H1 (cell line): ENCODE measurements at regions not wholly inside any gene's neighbourhood (a gene's known extent, or its start where the extent isn't known, plus 50 kb on each side); places are given as distances from the start of the nearest gene placed in this dataset.

Experiments
- CTCF ChIA-PET: fragments of 300-600 bp; sonication (Branson Sonifier 250); formaldehyde crosslinking; loops from one replicate; lab custom pipeline; 2021; ENCODE audit not compliant: partially characterized antibody; lab: Charles Lee
- POLR2A ChIA-PET: fragments of 300-600 bp; sonication (Branson Sonifier 250); formaldehyde crosslinking; loops from one replicate; lab custom pipeline; 2021; ENCODE audit warnings: inconsistent platforms; ENCODE audit not compliant: partially characterized antibody; lab: Charles Lee
- DNase-seq, 2 experiments: peaks; one replicate each; pipeline versions ENCODE4 v3.0.0 to v3.0.0-alpha.2; 2010 to 2022; ENCODE audit warnings: low spot score in 2 of 2, low read depth in 1 of 2, mixed read lengths in 1 of 2
- FAIRE-seq: peaks from 2 replicates; lab custom pipeline; 2011; peaks lifted over from hg19 to GRCh38; lab: Jason Lieb, UNC
- H2AFZ ChIP-seq: 2 replicates; pipeline ENCODE4 v1.8.1; 2012; ENCODE audit warnings: low read length, inconsistent platforms
- H2AK5ac ChIP-seq: 2 replicates; pipeline ENCODE4 v1.6.1; 2013; ENCODE audit warnings: low read depth, low read length
- H2BK120ac ChIP-seq: replicated peaks from 2 replicates; pipeline ENCODE3; 2013; ENCODE audit warnings: low read depth, low read length, inconsistent platforms
- H2BK12ac ChIP-seq: 2 replicates; pipeline ENCODE4 v1.6.1; 2013; ENCODE audit warnings: low read depth, low read length
- H2BK15ac ChIP-seq: 2 replicates; pipeline ENCODE4 v1.6.1; 2013; ENCODE audit warnings: low read length
- H2BK20ac ChIP-seq: 2 replicates; pipeline ENCODE4 v1.6.1; 2013; ENCODE audit warnings: low read length
- H2BK5ac ChIP-seq: 2 replicates; pipeline ENCODE4 v1.6.1; 2013; ENCODE audit warnings: low read depth, low read length
- H3K14ac ChIP-seq: 2 replicates; pipeline ENCODE4 v1.6.1; 2013; ENCODE audit warnings: inconsistent platforms; ENCODE audit not compliant: insufficient read length
- H3K18ac ChIP-seq: 2 replicates; pipeline ENCODE4 v1.6.1; 2013; ENCODE audit warnings: low read length; ENCODE audit errors: extremely low read depth
- H3K23ac ChIP-seq: 2 replicates; pipeline ENCODE4 v1.6.1; 2013; ENCODE audit warnings: inconsistent platforms; ENCODE audit not compliant: insufficient read length
- H3K23me2 ChIP-seq: 2 replicates; pipeline ENCODE4 v1.6.1; 2013; ENCODE audit warnings: low read depth, low read length
- H3K27ac ChIP-seq: 2 replicates; pipeline ENCODE4 v1.6.1; 2011; ENCODE audit warnings: low read depth, low read length, inconsistent platforms
- H3K27me3 ChIP-seq, 4 experiments: replicated peaks in 1 of 4; 1 replicate in 1 of 4; 2 replicates in 3 of 4; pipeline versions ENCODE4 v1.6.1 to v1.8.1; 2011 to 2013; ENCODE audit warnings: low read length in 3 of 4, mild to moderate bottlenecking in 3 of 4, inconsistent platforms in 2 of 4, mixed read lengths in 2 of 4, moderate library complexity in 1 of 4; ENCODE audit not compliant: control insufficient read depth in 3 of 4, insufficient read depth in 3 of 4; ENCODE audit errors: extremely low read depth in 1 of 4
- H3K36me3 ChIP-seq, 4 experiments: 2 replicates each; pipeline versions ENCODE4 v1.6.1 to v1.8.1; 2011 to 2013; ENCODE audit warnings: mild to moderate bottlenecking in 4 of 4, low read length in 3 of 4, moderate library complexity in 2 of 4, control low read depth in 1 of 4, inconsistent platforms in 1 of 4; ENCODE audit not compliant: insufficient read depth in 4 of 4, control insufficient read depth in 2 of 4
- H3K4ac ChIP-seq: replicated peaks from 2 replicates; pipeline ENCODE3; 2013; ENCODE audit warnings: low read length, low read depth, mixed read lengths, inconsistent platforms; ENCODE audit not compliant: insufficient read length
- H3K4me1 ChIP-seq, 4 experiments: replicated peaks in 1 of 4; 1 replicate in 1 of 4; 2 replicates in 3 of 4; pipeline versions ENCODE4 v1.6.1 to v1.8.1; 2011 to 2013; ENCODE audit warnings: low read length in 3 of 4, inconsistent platforms in 2 of 4, mixed read lengths in 1 of 4; ENCODE audit not compliant: insufficient read depth in 4 of 4, control insufficient read depth in 3 of 4
- H3K4me2 ChIP-seq, 2 experiments: 2 replicates each; pipeline versions ENCODE4 v1.6.1 to v1.8.1; 2011 to 2013; ENCODE audit warnings: low read depth in 2 of 2, low read length in 2 of 2, control low read depth in 1 of 2, inconsistent platforms in 1 of 2, mild to moderate bottlenecking in 1 of 2; ENCODE audit not compliant: insufficient read depth in 1 of 2
- H3K4me3 ChIP-seq, 4 experiments: fragments of 200-600, 300-600 bp in 1 of 4; sonication (generic), shearing (Covaris generic), sonication (Bioruptor Twin) in 1 of 4; 2 replicates each; pipeline versions ENCODE4 v1.5.1 to v1.8.1; 2011 to 2016; ENCODE audit warnings: low read length in 4 of 4, low read depth in 3 of 4, control low read depth in 2 of 4, inconsistent platforms in 2 of 4, mild to moderate bottlenecking in 2 of 4, mixed read lengths in 1 of 4, moderate library complexity in 1 of 4; ENCODE audit not compliant: insufficient read depth in 2 of 4; ENCODE audit errors: extremely low read depth in 1 of 4
- H3K56ac ChIP-seq: replicated peaks from 2 replicates; pipeline ENCODE3; 2013; ENCODE audit warnings: low read depth, mild to moderate bottlenecking, mixed read lengths, low read length, inconsistent platforms; ENCODE audit not compliant: insufficient read length
- H3K79me1 ChIP-seq: 2 replicates; pipeline ENCODE4 v1.6.1; 2013; ENCODE audit warnings: low read depth, low read length, control low read depth
- H3K79me2 ChIP-seq, 2 experiments: 2 replicates each; pipeline versions ENCODE4 v1.6.1 to v1.8.1; 2012 to 2013; ENCODE audit warnings: low read length in 2 of 2, mild to moderate bottlenecking in 2 of 2, inconsistent platforms in 1 of 2; ENCODE audit not compliant: insufficient read depth in 2 of 2, control insufficient read depth in 1 of 2
- H3K9ac ChIP-seq, 4 experiments: replicated peaks in 1 of 4; 1 replicate in 1 of 4; 2 replicates in 3 of 4; pipeline versions ENCODE4 v1.6.1 to v1.8.1; 2011 to 2013; ENCODE audit warnings: low read depth in 3 of 4, low read length in 3 of 4, control low read depth in 2 of 4, mild to moderate bottlenecking in 2 of 4, moderate library complexity in 2 of 4, inconsistent platforms in 1 of 4; ENCODE audit errors: extremely low read depth in 1 of 4
- H3K9me3 ChIP-seq, 2 experiments: 2 replicates each; pipeline versions ENCODE4 v1.6.1 to v1.8.1; 2012 to 2013; ENCODE audit warnings: mild to moderate bottlenecking in 2 of 2, moderate library complexity in 2 of 2, control low read depth in 1 of 2, inconsistent platforms in 1 of 2, low read depth in 1 of 2, low read length in 1 of 2, mixed read lengths in 1 of 2; ENCODE audit not compliant: insufficient read depth in 2 of 2
- H4K20me1 ChIP-seq, 2 experiments: replicated peaks in 1 of 2; 2 replicates each; pipeline versions ENCODE3 to v1.8.1; 2011 to 2013; ENCODE audit warnings: inconsistent platforms in 2 of 2, low read length in 2 of 2, mild to moderate bottlenecking in 1 of 2; ENCODE audit not compliant: insufficient read depth in 2 of 2, control insufficient read depth in 1 of 2
- H4K5ac ChIP-seq: 2 replicates; pipeline ENCODE4 v1.6.1; 2013; ENCODE audit warnings: low read length, low read depth, mixed read lengths, inconsistent platforms; ENCODE audit not compliant: insufficient read length
- H4K8ac ChIP-seq: 2 replicates; pipeline ENCODE4 v1.8.0; 2013; ENCODE audit warnings: mild to moderate bottlenecking, moderate library complexity, low read length, inconsistent platforms; ENCODE audit not compliant: insufficient read depth; ENCODE audit errors: extremely low read depth
- H4K91ac ChIP-seq: replicated peaks from 2 replicates; pipeline ENCODE3; 2013; ENCODE audit warnings: low read length, mixed read lengths, inconsistent platforms; ENCODE audit not compliant: insufficient read length
- BACH1 ChIP-seq: IDR thresholded peaks from 2 replicates; pipeline ENCODE4 v1.6.1; 2012; ENCODE audit warnings: low read length, improper control_type of control experiment
- BRCA1 ChIP-seq: IDR thresholded peaks from 2 replicates; pipeline ENCODE4 v1.6.1; 2012; ENCODE audit warnings: low read depth, low read length, improper control_type of control experiment
- CEBPB ChIP-seq: IDR thresholded peaks from 2 replicates; pipeline ENCODE4 v1.6.1; 2012; ENCODE audit warnings: low read depth, low read length
- CREB1 ChIP-seq: IDR thresholded peaks from 2 replicates; pipeline ENCODE4 v1.6.1; 2012; ENCODE audit warnings: inconsistent platforms
- CTCF ChIP-seq, 3 experiments: IDR thresholded peaks; 1 replicate in 2 of 3; 2 replicates in 1 of 3; pipeline versions ENCODE4 v1.5.1 to v1.6.1; 2011; ENCODE audit warnings: low read length in 3 of 3, mild to moderate bottlenecking in 3 of 3, inconsistent platforms in 2 of 3, low read depth in 1 of 3, moderate library complexity in 1 of 3; ENCODE audit not compliant: insufficient read depth in 1 of 3; ENCODE audit errors: control extremely low read depth in 1 of 3
- HDAC6 ChIP-seq: IDR thresholded peaks from one replicate; pipeline ENCODE4 v1.7.1; 2012; ENCODE audit warnings: low read depth, mild to moderate bottlenecking, inconsistent platforms, low read length, moderate library complexity
- NANOG ChIP-seq: IDR thresholded peaks from 2 replicates; pipeline ENCODE4 v1.6.1; 2011; ENCODE audit warnings: low read length, low read depth, mild to moderate bottlenecking, inconsistent platforms; ENCODE audit not compliant: insufficient read depth, poor library complexity, severe bottlenecking
- POLR2A ChIP-seq, 2 experiments: IDR thresholded peaks; 1 replicate in 1 of 2; 2 replicates in 1 of 2; pipeline ENCODE4 v1.6.1; 2011; ENCODE audit warnings: low read depth in 2 of 2, low read length in 2 of 2, mild to moderate bottlenecking in 2 of 2; ENCODE audit errors: control extremely low read depth in 1 of 2
- RAD21 ChIP-seq, 2 experiments: IDR thresholded peaks in 1 of 2; conservative IDR thresholded peaks in 1 of 2; 2 replicates each; pipeline ENCODE4 v1.6.1; 2011; ENCODE audit warnings: low read depth in 2 of 2, low read length in 2 of 2, improper control_type of control experiment in 1 of 2, inconsistent platforms in 1 of 2, mild to moderate bottlenecking in 1 of 2, moderate library complexity in 1 of 2
- RNF2 ChIP-seq: fragments of 200-900, 300-1000 bp; sonication (generic); IDR thresholded peaks from 2 replicates; pipeline ENCODE4 v1.7.1; 2016; ENCODE audit warnings: borderline replicate concordance, low read depth, mild to moderate bottlenecking, antibody characterized with exemption, low read length; ENCODE audit not compliant: poor library complexity, severe bottlenecking; ENCODE audit errors: missing control alignments
- SAP30 ChIP-seq: fragments of 300-600 bp; sonication (generic); IDR thresholded peaks from 2 replicates; pipeline ENCODE4 v1.7.1; 2012; ENCODE audit warnings: low read length, moderate library complexity, mild to moderate bottlenecking, inconsistent platforms; ENCODE audit not compliant: insufficient read depth, insufficient replicate concordance
- SUZ12 ChIP-seq: fragments of 200-600 bp; sonication (generic); IDR thresholded peaks from 2 replicates; pipeline ENCODE4 v1.6.1; 2012; ENCODE audit warnings: mild to moderate bottlenecking, inconsistent platforms, low read length, moderate library complexity, mixed read lengths
- WGBS, 2 experiments: shearing (Covaris generic) in 1 of 2; methylation state at CpG; one replicate each; pipeline versions ENCODE4 v1.1.6 to v1.1.7; 2013 to 2015; ENCODE audit warnings: low lambda C conversion rate in 2 of 2, mixed read lengths in 2 of 2, inconsistent platforms in 1 of 2, low coverage in 1 of 2, missing lambda C conversion rate in 1 of 2; ENCODE audit not compliant: insufficient replicate concordance in 2 of 2, insufficient coverage in 1 of 2, insufficient read length in 1 of 2; ENCODE audit errors: extremely low coverage in 1 of 2, missing lambda C conversion rate in 1 of 2; 5-methylcytosine and 5-hydroxymethylcytosine counted together

- no peak overlapping the region for H3K4me3 ChIP-seq
- no peak overlapping the region for H4K8ac ChIP-seq
- no peak overlapping the region for H2BK20ac ChIP-seq
- H4K20me1 ChIP-seq, result no peaks in the 10 kb centered on the region
- 88% methylated on average over 2 of the region's 2 CpGs; no CpG with 5 or more reads in 1 of the 2 experiments for WGBS, 2 experiments
- no peak overlapping the region for H2BK5ac ChIP-seq
- no peak for FAIRE-seq
- H3K23ac ChIP-seq, result no peak overlapping the region
- H2BK15ac ChIP-seq, result no peak overlapping the region
- H4K5ac ChIP-seq, result no peak overlapping the region
- no peak overlapping the region for H4K91ac ChIP-seq
- no peaks in the 10 kb centered on the region for H3K27me3 ChIP-seq
- H3K79me1 ChIP-seq, result no peaks in the 10 kb centered on the region
- no peak overlapping the region for H3K27ac ChIP-seq
- H3K18ac ChIP-seq, result no peak overlapping the region
- no peak overlapping the region for H2AFZ ChIP-seq
- no peak overlapping the region for H2BK120ac ChIP-seq
- H3K9me3 ChIP-seq, result no peaks in the 10 kb centered on the region
- H3K4me2 ChIP-seq, result no peak overlapping the region
- H3K36me3 ChIP-seq, result no peaks in the 10 kb centered on the region
- no peaks in the 10 kb centered on the region for H3K4me1 ChIP-seq
- ChIA-PET POLR2A (no interaction called here), CTCF (interaction anchor here (1.3 kb wide), 1 partner anchor 14 kb away, joined by 3 read pairs; no protein-coding TSS in a partner anchor)
- H3K56ac ChIP-seq, result no peak overlapping the region
- H3K4ac ChIP-seq, result no peak overlapping the region
- H2AK5ac ChIP-seq, result no peak overlapping the region
- H3K14ac ChIP-seq, result no peak overlapping the region
- H3K79me2 ChIP-seq, result no peaks in the 10 kb centered on the region
- no peak for DNase-seq
- no peaks in the 10 kb centered on the region for H3K23me2 ChIP-seq
- no peak overlapping the region for H2BK12ac ChIP-seq
- no peak overlapping the region for H3K9ac ChIP-seq
- TF ChIP-seq HDAC6, result no peak
- no peak for TF ChIP-seq CREB1
- TF ChIP-seq NANOG, result no peak
- TF ChIP-seq SAP30, result no peak
- TF ChIP-seq CTCF (IDR thresholded peaks at IDR 0.05; ENCODE audit: control extremely low read depth in 1 of 3, insufficient read depth in 1 of 3, low read depth in 1 of 3, low read length in 3 of 3), result no peak
- TF ChIP-seq CEBPB, result no peak
- TF ChIP-seq BACH1, result no peak
- no peak for TF ChIP-seq RNF2
- no peak for TF ChIP-seq RAD21 (IDR thresholded peaks at IDR 0.05 in 1 of 2, conservative IDR thresholded peaks at IDR 0.05 in 1 of 2; ENCODE audit: low read depth in 2 of 2, low read length in 2 of 2)
- TF ChIP-seq POLR2A (IDR thresholded peaks at IDR 0.05; ENCODE audit: control extremely low read depth in 1 of 2, low read depth in 2 of 2, low read length in 2 of 2), result no peak
- TF ChIP-seq BRCA1, result no peak
- TF ChIP-seq SUZ12, result no peak
Measured at GRCh38 chr16:64715624-64716023, 406.2 kb downstream of the CDH11 start.
